Gastrocnemius medialis (tissue), 4 donors: ENCODE measurements at regions not wholly inside any gene's neighbourhood (a gene's known extent, or its start where the extent isn't known, plus 50 kb on each side); places are given as distances from the start of the nearest gene placed in this dataset.

ENCODE experiments used
- CTCF ChIP-seq, 5 experiments: fragments of 450-650 bp in 3 of 5; fragments of 200-600 bp in 2 of 5; sonication (generic) in 2 of 5; IDR thresholded peaks in 4 of 5; conservative IDR thresholded peaks in 1 of 5; 1 replicate in 4 of 5; 2 replicates in 1 of 5; pipeline ENCODE4 v1.5.1; 2016 to 2019; ENCODE audit warnings: antibody characterized with exemption in 5 of 5, mild to moderate bottlenecking in 3 of 5, moderate library complexity in 3 of 5
- POLR2A ChIP-seq, 2 donors: fragments of 450-650 bp; IDR thresholded peaks; one replicate each; pipeline ENCODE4 v1.6.1; 2017; ENCODE audit warnings: antibody characterized with exemption in 2 of 2, mild to moderate bottlenecking in 2 of 2, moderate library complexity in 2 of 2

GRCh38 chr10:83666762-83667161 lies 472.5 kb upstream of the GHITM start:
- TF ChIP-seq CTCF (IDR thresholded peaks at IDR 0.05 in 4 of 5, conservative IDR thresholded peaks at IDR 0.05 in 1 of 5): no peak
- no peak for TF ChIP-seq POLR2A (IDR thresholded peaks at IDR 0.05)
